Gastroesophageal sphincter (tissue), 4 donors: ENCODE measurements at regions not wholly inside any gene's neighbourhood (a gene's known extent, or its start where the extent isn't known, plus 50 kb on each side); places are given as distances from the start of the nearest gene placed in this dataset.

ENCODE experiments used
- ATAC-seq: fragments of 150-250 bp; one replicate; pipeline ENCODE4 v1.9.1; 2016; ENCODE audit warnings: mild to moderate bottlenecking, moderate library complexity
- H3K27ac ChIP-seq, 4 donors: fragments of 200-600 bp; sonication (generic) in 3 of 4; 1 replicate in 3 of 4; 2 replicates in 1 of 4; pipeline ENCODE4 v1.5.1; 2016 to 2019
- H3K27me3 ChIP-seq: fragments of 200-600 bp; sonication (generic); one replicate; pipeline ENCODE4 v1.5.1; 2019
- H3K36me3 ChIP-seq, 2 donors: fragments of 200-600 bp; sonication (generic); one replicate each; pipeline ENCODE4 v1.5.1; 2019; ENCODE audit warnings: control low read depth in 1 of 2
- H3K4me1 ChIP-seq, 3 donors: fragments of 200-600 bp; sonication (generic); 1 replicate in 2 of 3; 2 replicates in 1 of 3; pipeline ENCODE4 v1.5.1; 2016 to 2019; ENCODE audit warnings: control low read depth in 2 of 3
- H3K4me3 ChIP-seq, 2 donors: fragments of 200-600 bp; sonication (generic); one replicate each; pipeline ENCODE4 v1.5.1; 2019; ENCODE audit warnings: mild to moderate bottlenecking in 1 of 2, moderate library complexity in 1 of 2
- H3K9me3 ChIP-seq, 3 donors: fragments of 200-600 bp; sonication (generic); one replicate each; pipeline ENCODE4 v1.5.1; 2017 to 2019; ENCODE audit warnings: control low read depth in 2 of 3
- EP300 ChIP-seq: sonication (generic); formaldehyde crosslinking; IDR thresholded peaks from one replicate; pipeline ENCODE4 v1.6.1; 2017; ENCODE audit warnings: antibody characterized with exemption, mild to moderate bottlenecking
- POLR2A ChIP-seq, 2 donors: fragments of 450-650 bp; IDR thresholded peaks; one replicate each; pipeline ENCODE4 v1.6.1; 2017; ENCODE audit warnings: antibody characterized with exemption in 2 of 2, mild to moderate bottlenecking in 2 of 2, moderate library complexity in 1 of 2
- POLR2AphosphoS5 ChIP-seq: sonication (generic); formaldehyde crosslinking; IDR thresholded peaks from one replicate; pipeline ENCODE4 v1.6.1; 2017; ENCODE audit warnings: antibody characterized with exemption
- WGBS, 2 donors: methylation state at CpG; one replicate each; pipeline ENCODE4 v1.1.5; 2018; ENCODE audit warnings: low coverage in 1 of 2; 5-methylcytosine and 5-hydroxymethylcytosine counted together
- TF ChIP-seq, protein P1 (sequence below), 4 experiments: fragments of 200-600 bp in 2 of 4; fragments of 450-650 bp in 2 of 4; sonication (generic) in 1 of 4; IDR thresholded peaks; one replicate each; pipeline ENCODE4 v1.5.1; 2017 to 2019; ENCODE audit warnings: antibody characterized with exemption in 4 of 4, mild to moderate bottlenecking in 2 of 4, moderate library complexity in 2 of 4

DNA sequence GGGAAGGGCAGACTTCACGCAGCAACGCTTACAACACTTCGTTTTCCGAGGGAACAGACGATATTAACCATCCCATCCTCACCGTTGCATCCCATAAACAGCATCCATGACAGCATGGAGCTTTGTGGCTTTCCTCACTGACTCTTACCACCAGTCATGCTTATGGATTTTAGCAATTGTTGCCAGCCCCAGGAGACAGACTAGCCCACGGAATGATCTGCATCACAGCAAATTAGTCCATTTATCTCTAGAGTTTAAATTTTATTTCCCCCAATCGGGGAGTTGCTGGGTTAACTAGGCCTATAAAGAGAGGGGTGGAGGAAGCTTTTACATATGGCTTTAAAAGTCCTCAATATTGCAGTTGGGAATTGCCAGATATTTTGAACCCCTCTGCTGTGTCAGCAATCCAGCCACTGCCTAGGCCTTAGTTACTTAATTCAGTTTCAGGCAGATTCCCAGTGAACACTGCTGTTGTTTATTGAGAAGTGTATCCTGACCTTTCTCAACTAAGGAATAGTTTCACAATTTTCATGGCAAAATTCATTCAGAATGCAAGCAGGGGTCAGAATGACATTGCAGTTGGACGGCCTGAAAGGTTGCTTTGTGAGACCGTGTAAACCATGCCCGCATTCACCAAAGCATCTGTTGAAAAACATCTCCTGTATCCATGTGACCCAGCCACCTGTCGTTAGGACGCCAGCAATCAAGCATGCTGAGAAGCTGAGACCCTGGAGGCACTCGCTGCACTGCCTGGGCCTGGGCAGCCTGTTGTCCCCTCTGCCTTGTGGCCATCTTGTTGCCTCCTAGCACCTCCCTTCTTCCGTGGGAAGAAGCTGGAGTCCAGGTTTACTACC is 397.4 kb upstream of the TPM1 start:
- WGBS, 2 donors, result 84 to 87% methylated on average over 8 of the region's 15 CpGs
- peaks cover 0 to 7% (median 0%) of the 10 kb centered on the region in 3 donors for H3K4me1 ChIP-seq
- no peaks in the 10 kb centered on the region for H3K27me3 ChIP-seq
- no peaks in the 10 kb centered on the region for H3K9me3 ChIP-seq
- TF ChIP-seq POLR2A (IDR thresholded peaks at IDR 0.05), result no peak
- TF ChIP-seq POLR2AphosphoS5, result peak; percentile 23
- TF ChIP-seq, protein P1, sequence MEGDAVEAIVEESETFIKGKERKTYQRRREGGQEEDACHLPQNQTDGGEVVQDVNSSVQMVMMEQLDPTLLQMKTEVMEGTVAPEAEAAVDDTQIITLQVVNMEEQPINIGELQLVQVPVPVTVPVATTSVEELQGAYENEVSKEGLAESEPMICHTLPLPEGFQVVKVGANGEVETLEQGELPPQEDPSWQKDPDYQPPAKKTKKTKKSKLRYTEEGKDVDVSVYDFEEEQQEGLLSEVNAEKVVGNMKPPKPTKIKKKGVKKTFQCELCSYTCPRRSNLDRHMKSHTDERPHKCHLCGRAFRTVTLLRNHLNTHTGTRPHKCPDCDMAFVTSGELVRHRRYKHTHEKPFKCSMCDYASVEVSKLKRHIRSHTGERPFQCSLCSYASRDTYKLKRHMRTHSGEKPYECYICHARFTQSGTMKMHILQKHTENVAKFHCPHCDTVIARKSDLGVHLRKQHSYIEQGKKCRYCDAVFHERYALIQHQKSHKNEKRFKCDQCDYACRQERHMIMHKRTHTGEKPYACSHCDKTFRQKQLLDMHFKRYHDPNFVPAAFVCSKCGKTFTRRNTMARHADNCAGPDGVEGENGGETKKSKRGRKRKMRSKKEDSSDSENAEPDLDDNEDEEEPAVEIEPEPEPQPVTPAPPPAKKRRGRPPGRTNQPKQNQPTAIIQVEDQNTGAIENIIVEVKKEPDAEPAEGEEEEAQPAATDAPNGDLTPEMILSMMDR (IDR thresholded peaks at IDR 0.05), result no peak
- TF ChIP-seq EP300, result no peak
- no peak overlapping the region for H3K4me3 ChIP-seq
- peak overlapping the region in 1 of 4 donors; percentile 39 for H3K27ac ChIP-seq
- H3K36me3 ChIP-seq, result no peaks in the 10 kb centered on the region
- ATAC-seq, result peak; percentile 52

DNA sequence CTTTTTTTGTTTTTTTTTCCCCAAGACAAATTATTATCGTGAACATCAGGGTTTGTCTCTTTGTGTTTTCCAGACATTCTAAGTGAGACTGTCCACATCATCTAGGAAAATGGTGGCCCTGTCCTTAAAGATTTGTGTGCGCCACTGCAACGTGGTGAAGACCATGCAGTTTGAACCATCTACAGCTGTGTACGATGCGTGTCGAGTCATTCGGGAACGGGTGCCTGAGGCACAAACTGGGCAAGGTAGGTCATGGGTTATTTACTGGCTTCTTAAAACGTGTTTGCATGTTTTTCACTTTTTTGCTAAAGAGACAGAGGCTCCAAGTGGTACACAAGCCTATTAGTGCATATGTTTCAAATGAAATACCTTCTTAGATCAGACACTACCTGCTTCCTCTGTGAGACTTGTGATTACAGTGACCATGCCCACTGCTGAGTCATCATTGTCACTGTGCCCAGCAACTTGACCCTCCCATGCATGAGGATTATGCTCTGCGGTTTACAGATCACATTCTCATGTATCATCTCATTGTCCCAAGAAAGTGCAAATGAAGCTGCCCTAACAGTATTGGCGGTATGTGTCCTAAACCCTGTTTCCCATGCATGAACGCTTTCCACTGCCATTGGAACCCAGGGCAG is 395.2 kb upstream of the TPM1 start:
- TF ChIP-seq, protein P1 (IDR thresholded peaks at IDR 0.05), result no peak
- TF ChIP-seq EP300, result no peak
- no peak for TF ChIP-seq POLR2A (IDR thresholded peaks at IDR 0.05)
- no peak for TF ChIP-seq POLR2AphosphoS5
- 85% methylated on average over 11 to 12 of the region's 12 CpGs for WGBS, 2 donors
- H3K4me3 ChIP-seq, result no peak overlapping the region
- no peak overlapping the region for H3K27ac ChIP-seq
- ATAC-seq, result no peak
- H3K27me3 ChIP-seq, result no peaks in the 10 kb centered on the region
- H3K36me3 ChIP-seq, result peaks cover 0 to 5% of the 10 kb centered on the region in 2 donors
- H3K4me1 ChIP-seq, result peaks cover 0 to 7% (median 0%) of the 10 kb centered on the region in 3 donors
- no peaks in the 10 kb centered on the region for H3K9me3 ChIP-seq

DNA sequence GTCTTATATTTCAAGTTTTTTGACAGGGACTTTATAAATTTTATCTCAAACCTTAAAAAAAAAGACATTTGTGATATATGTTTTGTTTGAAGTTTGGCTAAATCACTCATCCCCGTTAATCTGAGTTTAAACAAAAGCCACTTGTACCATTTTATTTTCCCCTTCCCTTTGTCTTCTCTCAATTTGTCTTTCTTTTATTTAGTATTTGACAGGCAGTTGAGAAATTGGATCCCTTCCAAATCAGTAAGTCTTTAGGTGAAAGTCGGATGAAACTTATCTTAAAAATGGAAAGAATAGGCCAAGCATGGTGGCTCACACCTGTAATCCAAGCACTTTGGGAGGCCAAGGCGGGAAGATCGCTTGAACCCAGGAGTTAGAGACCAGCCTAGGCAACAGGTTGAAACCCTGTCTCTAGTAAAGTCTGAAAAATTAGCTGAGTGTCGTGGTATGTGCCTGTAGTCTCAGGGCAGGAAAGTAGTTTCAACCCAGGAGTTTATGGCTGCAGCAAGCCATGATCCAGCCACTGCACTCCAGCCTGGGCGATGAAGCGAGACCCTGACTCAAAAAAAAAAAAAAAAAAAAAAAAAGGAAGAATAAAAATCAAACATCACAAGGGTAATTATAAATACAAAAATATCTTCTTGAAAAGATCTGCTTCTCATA is 394.6 kb upstream of the TPM1 start:
- H3K27ac ChIP-seq, result no peak overlapping the region
- no peaks in the 10 kb centered on the region for H3K27me3 ChIP-seq
- peaks cover 0 to 7% (median 0%) of the 10 kb centered on the region in 3 donors for H3K4me1 ChIP-seq
- H3K9me3 ChIP-seq, result no peaks in the 10 kb centered on the region
- peaks cover 0 to 11% of the 10 kb centered on the region in 2 donors for H3K36me3 ChIP-seq
- TF ChIP-seq POLR2A (IDR thresholded peaks at IDR 0.05) (no peak), EP300 (no peak), POLR2AphosphoS5 (no peak)
- TF ChIP-seq, protein P1 (IDR thresholded peaks at IDR 0.05), result no peak
- ATAC-seq, result no peak
- no peak overlapping the region for H3K4me3 ChIP-seq
- WGBS, 2 donors, result 74 to 79% methylated on average over 3 to 7 of the region's 7 CpGs

DNA sequence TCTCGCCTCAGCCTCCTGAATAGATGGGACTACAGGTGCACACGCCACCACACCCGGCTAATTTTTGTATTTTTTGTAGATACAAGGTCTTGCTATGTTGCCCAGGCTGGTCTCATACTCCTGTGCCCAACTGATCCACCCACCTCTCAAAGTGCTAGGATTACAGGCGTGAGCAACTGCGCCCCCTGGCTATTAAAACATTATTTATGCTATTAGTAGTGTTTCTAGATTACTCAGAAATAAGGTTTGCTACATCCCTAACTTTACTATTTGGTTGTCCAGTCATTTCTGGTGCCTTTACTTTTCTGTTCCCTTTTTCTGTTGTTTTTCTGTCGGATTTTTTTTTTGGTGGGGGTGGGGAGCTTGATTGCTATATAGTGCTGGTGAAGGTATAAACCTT is 393.6 kb upstream of the TPM1 start:
- H3K27ac ChIP-seq, result no peak overlapping the region
- WGBS, 2 donors, result 80 to 86% methylated on average over 6 of the region's 6 CpGs
- no peak for ATAC-seq

More for the DNA sequence above, 393.6 kb upstream of the TPM1 start:
- Histone ChIP-seq H3K4me3 (no peak overlapping the region), H3K36me3 (peaks cover 0 to 21% of the 10 kb centered on the region in 2 donors), H3K9me3 (no peaks in the 10 kb centered on the region), H3K4me1 (peaks cover 0 to 7% (median 0%) of the 10 kb centered on the region in 3 donors), H3K27me3 (no peaks in the 10 kb centered on the region)
- TF ChIP-seq, protein P1 (IDR thresholded peaks at IDR 0.05), result peak in 3 of 4 experiments; percentile 15 to 39 (median 32)
- no peak for TF ChIP-seq EP300
- no peak for TF ChIP-seq POLR2A (IDR thresholded peaks at IDR 0.05)
- no peak for TF ChIP-seq POLR2AphosphoS5
